Activated naive CD8-positive, alpha-beta T cell treated with anti-CD3 and anti-CD28 coated beads for 36 hours (primary cell): ENCODE measurements at regions not wholly inside any gene's neighbourhood (a gene's known extent, or its start where the extent isn't known, plus 50 kb on each side); places are given as distances from the start of the nearest gene placed in this dataset.

Source experiments
- DNase-seq: peaks from one replicate; pipeline ENCODE4 v3.0.0; 2021
- H3K27ac Mint-ChIP-seq: one replicate; pipeline ENCODE4 v1.8.0; 2022; ENCODE audit warnings: mild to moderate bottlenecking, moderate library complexity, mixed read lengths
- H3K27me3 Mint-ChIP-seq: one replicate; pipeline ENCODE4 v1.8.0; 2022; ENCODE audit warnings: mild to moderate bottlenecking, mixed read lengths
- H3K36me3 Mint-ChIP-seq: one replicate; pipeline ENCODE4 v1.8.0; 2021; ENCODE audit warnings: mild to moderate bottlenecking, mixed read lengths
- H3K4me1 Mint-ChIP-seq: one replicate; pipeline ENCODE4 v1.8.0; 2021; ENCODE audit warnings: mixed read lengths
- H3K4me3 Mint-ChIP-seq: one replicate; pipeline ENCODE4 v1.8.0; 2022; ENCODE audit warnings: mild to moderate bottlenecking, moderate library complexity, mixed read lengths
- H3K9me3 Mint-ChIP-seq: one replicate; pipeline ENCODE4 v1.8.0; 2022; ENCODE audit warnings: mixed read lengths

DNA sequence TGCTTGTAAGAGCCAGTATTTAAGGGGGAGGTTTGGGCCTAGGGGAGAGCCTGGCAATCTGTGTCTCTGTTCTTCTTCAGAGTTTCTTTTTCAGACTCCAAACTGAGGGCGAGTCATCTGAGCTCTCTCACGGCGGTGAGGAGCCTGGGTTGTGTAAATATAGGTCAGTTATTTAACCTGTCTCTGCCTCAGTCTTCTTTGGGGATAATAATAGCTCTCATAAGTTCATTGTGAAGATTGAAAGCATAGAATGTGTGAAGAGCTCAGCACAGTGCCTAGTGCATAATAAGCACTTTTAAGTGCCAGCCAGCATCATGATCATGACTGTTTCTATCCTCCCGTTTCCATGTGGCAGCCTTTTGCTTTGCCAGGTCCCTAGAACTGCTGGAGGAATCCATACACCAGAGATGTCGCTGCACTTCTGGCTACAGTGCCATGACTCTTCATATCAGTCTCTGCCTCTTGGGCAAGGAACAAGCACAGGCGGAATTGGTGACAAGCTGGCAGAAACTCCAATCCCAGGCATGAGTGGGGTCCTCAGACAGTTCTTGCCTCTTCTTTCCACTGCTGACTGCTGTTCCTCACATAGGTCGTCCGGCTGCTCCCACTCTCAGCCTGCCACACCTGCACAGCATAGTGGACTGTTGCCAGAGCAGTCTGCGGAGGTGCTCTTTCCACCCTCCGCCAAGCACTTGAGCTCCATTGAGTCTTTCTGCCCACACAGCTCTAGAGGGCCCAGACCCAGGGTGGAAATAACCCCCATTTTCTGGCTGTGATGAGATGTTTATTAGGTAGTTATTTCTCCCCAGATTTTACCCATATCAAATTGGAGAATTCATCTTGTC lies 103.7 kb upstream of the MAML3 start:
- no peak overlapping the region for H3K27ac Mint-ChIP-seq
- no peaks in the 10 kb centered on the region for H3K36me3 Mint-ChIP-seq
- H3K4me1 Mint-ChIP-seq: peaks cover 12% of the 10 kb centered on the region
- DNase-seq: no peak
- peaks cover 10% of the 10 kb centered on the region for H3K27me3 Mint-ChIP-seq
- H3K9me3 Mint-ChIP-seq: no peaks in the 10 kb centered on the region
- no peak overlapping the region for H3K4me3 Mint-ChIP-seq

DNA sequence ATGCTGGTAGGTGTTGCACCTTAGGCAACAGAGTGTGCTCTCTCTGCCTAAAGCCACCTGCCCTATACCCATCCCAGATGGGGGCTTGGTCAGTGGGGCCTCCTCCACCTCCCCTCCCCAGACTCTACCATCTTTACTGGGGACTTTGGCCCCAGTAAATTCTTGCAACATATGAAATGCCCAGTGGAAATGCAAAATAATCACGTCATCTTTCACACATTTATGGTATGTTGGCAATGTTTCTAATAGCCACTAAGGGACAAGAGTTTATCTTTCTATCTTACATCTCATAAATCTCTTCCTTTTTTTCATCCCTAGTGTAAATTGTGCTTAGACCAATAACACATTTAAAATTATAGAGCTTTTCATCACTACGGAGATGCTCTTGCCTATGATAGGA lies 103.0 kb upstream of the MAML3 start:
- Mint-ChIP-seq H3K4me3 (no peak overlapping the region), H3K4me1 (peaks cover 17% of the 10 kb centered on the region), H3K9me3 (no peaks in the 10 kb centered on the region), H3K27ac (no peak overlapping the region), H3K27me3 (peaks cover 13% of the 10 kb centered on the region), H3K36me3 (no peaks in the 10 kb centered on the region)
- DNase-seq: no peak

DNA sequence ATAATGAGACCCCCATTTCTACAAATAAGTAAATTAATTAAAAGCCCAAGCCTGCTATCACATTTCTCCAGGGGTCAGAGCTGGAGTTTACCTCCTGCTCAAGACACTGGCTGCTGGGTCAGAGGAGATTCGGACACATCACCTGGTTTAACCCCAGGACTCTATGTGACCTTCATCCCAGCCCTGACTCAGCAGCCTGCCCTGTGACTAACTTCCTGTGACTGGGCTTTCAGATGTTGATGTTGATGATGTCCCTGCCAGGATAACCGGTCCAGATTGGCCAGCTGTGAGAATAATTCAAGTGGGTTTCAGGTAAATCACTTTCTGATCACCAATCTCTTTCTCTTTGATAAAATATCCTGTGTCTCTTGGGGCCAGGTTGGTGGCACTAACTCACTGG lies 102.4 kb upstream of the MAML3 start:
- peaks cover 18% of the 10 kb centered on the region for H3K4me1 Mint-ChIP-seq
- peaks cover 13% of the 10 kb centered on the region for H3K27me3 Mint-ChIP-seq
- no peak for DNase-seq
- H3K9me3 Mint-ChIP-seq: no peaks in the 10 kb centered on the region
- H3K27ac Mint-ChIP-seq: no peak overlapping the region
- no peak overlapping the region for H3K4me3 Mint-ChIP-seq
- H3K36me3 Mint-ChIP-seq: no peaks in the 10 kb centered on the region

DNA sequence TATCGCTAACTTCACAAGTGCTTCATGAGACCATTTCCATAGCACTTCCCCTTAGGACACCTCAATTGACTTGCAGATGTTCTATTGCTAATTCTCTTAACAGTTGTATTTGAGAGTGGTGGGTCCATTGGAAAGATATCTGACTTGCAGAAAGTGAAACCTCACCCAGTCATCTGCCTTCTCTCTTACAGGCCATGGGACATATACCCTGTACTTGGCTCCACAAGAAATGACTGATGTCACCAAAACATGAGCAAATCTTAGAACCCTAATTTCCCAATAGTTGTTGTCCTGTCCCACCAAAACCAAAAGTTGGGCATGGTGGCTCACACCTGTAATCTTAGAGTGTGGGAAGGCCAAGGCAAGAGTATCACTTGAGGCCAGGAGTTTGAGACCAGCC lies 101.9 kb upstream of the MAML3 start:
- no peak for DNase-seq
- Mint-ChIP-seq H3K4me1 (peaks cover 18% of the 10 kb centered on the region), H3K27me3 (peaks cover 13% of the 10 kb centered on the region), H3K4me3 (no peak overlapping the region), H3K9me3 (no peaks in the 10 kb centered on the region), H3K27ac (no peak overlapping the region), H3K36me3 (no peaks in the 10 kb centered on the region)

DNA sequence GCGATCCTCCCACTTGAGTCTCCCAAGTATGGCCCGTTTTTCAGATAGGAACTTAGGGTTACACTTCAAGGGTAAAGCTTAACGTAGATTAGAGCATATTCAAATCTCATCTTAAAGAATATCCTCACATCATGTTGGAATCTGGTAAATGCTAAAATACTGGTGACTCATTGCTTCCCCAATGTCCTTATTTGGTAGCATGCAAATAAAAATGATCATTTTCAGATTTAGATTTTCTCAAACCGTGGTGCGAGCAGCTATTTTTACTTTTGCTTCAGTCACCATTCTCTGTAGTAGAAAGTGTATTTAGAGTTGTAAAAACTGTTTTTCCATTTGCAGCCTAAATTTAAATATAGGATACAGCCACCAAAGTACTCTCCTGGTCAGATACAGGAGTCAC lies 101.5 kb upstream of the MAML3 start:
- Mint-ChIP-seq H3K9me3 (no peaks in the 10 kb centered on the region), H3K4me3 (no peak overlapping the region), H3K36me3 (no peaks in the 10 kb centered on the region), H3K27me3 (peaks cover 13% of the 10 kb centered on the region), H3K27ac (no peak overlapping the region), H3K4me1 (peaks cover 18% of the 10 kb centered on the region)
- no peak for DNase-seq

DNA sequence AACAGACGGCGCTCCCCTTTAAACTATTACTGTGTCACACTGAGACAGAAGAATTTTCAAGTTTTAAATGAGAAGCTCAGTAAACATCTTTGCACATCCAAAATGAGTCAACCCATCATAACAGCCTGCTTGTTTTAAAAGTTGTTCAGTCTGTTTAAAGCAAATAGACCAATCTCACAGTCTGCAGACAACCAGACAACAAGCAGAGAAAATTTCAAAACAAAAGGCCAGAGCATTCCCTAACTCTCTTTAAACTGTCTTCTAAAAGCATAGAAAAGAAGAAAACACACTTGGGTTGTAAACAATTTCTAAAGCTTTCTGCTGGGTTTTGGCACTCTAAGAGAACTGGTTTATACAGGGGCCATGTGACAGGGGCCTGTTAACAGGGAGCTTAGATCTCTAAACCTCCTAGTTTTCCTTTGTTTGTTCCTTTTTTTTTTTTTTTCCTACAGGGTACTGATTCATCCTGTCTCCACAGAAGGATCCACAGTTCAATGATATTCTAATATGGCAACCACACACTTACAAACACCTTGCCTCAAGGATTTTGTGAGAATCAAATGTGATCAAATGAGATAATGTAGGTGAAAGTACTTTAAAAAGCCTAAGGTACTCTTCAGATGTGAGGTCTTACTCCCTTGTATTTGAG lies 100.8 kb upstream of the MAML3 start:
- no peaks in the 10 kb centered on the region for H3K36me3 Mint-ChIP-seq
- H3K27ac Mint-ChIP-seq: no peak overlapping the region
- H3K9me3 Mint-ChIP-seq: no peaks in the 10 kb centered on the region
- H3K4me3 Mint-ChIP-seq: no peak overlapping the region
- H3K27me3 Mint-ChIP-seq: peaks cover 13% of the 10 kb centered on the region
- no peak for DNase-seq
- peaks cover 18% of the 10 kb centered on the region for H3K4me1 Mint-ChIP-seq

DNA sequence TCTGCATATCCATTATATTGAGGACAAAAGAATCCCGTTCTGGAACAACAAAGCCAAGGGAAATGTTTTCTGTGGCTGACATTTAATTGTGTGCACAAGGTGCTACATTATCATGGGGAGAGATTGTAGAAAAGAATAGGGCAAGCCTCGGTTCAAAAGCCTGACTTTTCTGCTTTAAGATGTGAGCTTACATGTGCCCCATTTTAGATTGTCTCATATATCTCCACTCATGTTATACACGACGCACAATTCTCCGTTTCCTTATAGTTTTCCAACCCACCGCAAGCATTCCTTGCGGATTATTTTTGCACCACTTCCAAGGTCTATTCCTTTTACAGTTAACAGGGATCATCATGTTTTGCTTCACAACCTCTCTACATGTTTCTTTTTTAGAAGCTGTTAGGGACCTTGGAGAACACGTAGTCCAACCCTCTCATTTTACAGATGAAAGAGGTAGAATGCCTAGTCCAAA lies 99.6 kb upstream of the MAML3 start:
- Mint-ChIP-seq H3K4me1 (peaks cover 20% of the 10 kb centered on the region), H3K36me3 (no peaks in the 10 kb centered on the region), H3K4me3 (peak overlapping the region; percentile 47), H3K27me3 (peaks cover 13% of the 10 kb centered on the region), H3K9me3 (no peaks in the 10 kb centered on the region), H3K27ac (no peak overlapping the region)
- no peak for DNase-seq

DNA sequence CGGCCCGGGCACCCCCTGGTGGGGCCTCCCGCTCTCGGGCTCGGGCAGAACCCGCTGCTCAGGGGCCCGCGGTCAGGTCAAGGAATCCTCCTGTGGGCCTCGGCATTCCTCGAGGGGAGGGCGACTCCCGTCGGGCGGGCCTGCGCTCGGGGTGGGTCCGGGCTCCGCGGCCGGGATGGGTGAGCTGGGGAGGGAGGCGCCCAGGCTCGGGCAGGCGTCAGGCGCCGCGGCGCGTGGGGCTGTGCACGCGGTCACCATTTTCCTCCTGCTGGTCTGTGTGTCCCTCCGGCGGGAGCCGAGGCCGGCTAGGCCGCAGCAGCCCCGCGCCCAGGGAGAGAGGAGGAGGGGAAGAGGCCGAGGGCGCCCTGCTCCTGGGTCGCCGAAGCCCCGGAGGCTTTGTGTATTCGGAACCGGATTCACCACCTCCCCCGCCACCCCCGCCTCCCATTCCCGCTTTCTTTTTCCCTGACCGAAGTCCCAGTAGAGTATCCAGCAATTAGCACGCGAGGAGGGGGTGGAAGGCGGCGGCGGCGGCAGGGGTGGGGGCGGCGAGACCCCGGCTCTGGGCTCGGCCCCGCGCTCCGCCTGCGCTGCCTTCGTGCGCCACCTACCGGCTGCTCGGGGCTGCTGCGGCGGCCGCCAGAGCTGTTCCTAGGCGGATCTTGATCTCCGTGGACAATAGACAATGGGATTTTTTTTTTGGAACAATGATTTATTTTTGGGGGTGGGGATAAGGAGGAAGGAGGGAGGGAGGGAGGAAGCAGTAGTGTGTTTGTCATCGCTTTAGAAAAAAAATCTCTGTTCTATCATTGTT lies 99.0 kb upstream of the MAML3 start:
- peaks cover 13% of the 10 kb centered on the region for H3K27me3 Mint-ChIP-seq
- peak overlapping the region; percentile 47 for H3K4me3 Mint-ChIP-seq
- H3K27ac Mint-ChIP-seq: no peak overlapping the region
- no peaks in the 10 kb centered on the region for H3K9me3 Mint-ChIP-seq
- peaks cover 20% of the 10 kb centered on the region for H3K4me1 Mint-ChIP-seq
- peak; percentile 66 for DNase-seq
- H3K36me3 Mint-ChIP-seq: no peaks in the 10 kb centered on the region

DNA sequence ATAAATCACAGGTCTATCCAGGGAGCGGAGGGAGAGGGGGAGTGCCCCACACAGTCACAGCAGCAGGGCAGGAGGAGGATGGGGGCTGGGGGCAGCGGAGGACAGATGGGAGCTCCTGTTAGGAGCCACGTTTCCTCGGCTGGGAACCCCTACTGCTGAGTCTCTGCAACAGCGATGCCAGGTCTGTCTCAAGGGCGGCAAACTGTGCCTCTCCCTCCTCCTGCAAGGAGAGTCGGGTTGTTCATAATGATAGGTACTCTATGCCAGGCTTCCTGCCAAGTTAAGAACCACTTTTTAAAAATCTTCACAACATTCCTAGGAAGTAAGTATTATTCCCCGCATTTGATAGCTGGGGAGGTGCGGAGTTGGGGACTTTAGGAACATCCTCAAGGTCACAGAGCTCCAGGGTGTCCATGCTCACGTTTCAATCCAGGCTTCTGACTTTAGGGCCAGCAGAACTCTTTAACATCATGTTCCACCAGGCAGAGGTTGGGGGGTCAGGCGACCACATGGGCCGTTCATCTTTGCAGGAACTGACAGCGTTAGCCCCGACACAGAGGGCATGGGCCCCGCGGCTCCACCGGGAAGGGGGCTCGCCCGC lies 98.3 kb upstream of the MAML3 start:
- Mint-ChIP-seq H3K27ac (peak overlapping the region; percentile 39), H3K4me1 (peaks cover 20% of the 10 kb centered on the region), H3K27me3 (peaks cover 13% of the 10 kb centered on the region), H3K4me3 (peak overlapping the region; percentile 16), H3K9me3 (no peaks in the 10 kb centered on the region), H3K36me3 (no peaks in the 10 kb centered on the region)
- no peak for DNase-seq

DNA sequence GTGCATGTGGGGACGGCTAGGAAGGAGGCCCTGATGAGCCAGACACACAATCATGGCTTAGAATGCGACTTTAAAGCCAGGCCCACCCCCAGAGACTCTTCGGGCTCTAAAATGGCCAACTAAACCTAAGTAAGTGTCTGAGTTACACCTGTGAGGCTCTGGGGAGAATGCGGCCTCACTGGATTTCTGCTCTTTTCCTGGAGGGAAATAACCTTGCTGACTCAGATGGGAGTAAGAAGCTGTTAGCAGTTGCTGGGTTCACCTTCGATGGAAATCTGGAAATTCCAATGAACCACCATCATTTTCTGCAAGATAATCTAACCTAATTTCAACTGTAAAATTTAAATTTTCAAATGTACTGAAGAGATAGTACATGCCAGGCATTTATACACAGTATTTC lies 97.6 kb upstream of the MAML3 start:
- Mint-ChIP-seq H3K4me3 (no peak overlapping the region), H3K36me3 (no peaks in the 10 kb centered on the region), H3K9me3 (no peaks in the 10 kb centered on the region), H3K4me1 (peaks cover 20% of the 10 kb centered on the region), H3K27ac (no peak overlapping the region), H3K27me3 (peaks cover 13% of the 10 kb centered on the region)
- DNase-seq: no peak

DNA sequence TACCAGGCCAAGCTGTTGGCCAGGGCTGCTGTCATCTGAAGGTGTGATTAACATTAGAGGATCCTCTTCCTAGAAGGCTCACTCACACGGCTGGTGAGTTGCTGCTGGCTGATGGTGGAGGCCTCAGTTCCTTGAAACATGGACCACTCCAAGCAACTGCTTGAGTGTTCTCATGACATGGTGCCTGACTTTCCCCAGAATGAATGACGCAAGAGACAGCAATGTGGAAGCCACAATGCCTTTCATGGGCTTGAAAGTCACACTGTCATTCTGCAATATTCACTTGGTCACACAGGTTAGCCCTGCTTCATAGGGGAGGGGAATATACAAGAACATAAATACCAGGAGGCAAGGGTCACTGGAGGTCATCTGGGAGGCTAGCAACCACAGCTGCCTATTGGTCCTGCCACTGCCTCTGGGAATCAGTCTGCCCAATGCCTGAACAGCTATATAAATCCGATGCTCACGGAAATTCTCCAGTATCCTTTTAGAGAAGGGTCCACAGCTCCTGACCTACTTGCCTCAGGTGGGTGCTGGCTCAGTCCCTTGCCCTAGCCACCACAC lies 97.1 kb upstream of the MAML3 start:
- no peak for DNase-seq
- peaks cover 18% of the 10 kb centered on the region for H3K4me1 Mint-ChIP-seq
- no peak overlapping the region for H3K27ac Mint-ChIP-seq
- H3K36me3 Mint-ChIP-seq: no peaks in the 10 kb centered on the region
- peaks cover 13% of the 10 kb centered on the region for H3K27me3 Mint-ChIP-seq
- H3K9me3 Mint-ChIP-seq: no peaks in the 10 kb centered on the region
- no peak overlapping the region for H3K4me3 Mint-ChIP-seq

DNA sequence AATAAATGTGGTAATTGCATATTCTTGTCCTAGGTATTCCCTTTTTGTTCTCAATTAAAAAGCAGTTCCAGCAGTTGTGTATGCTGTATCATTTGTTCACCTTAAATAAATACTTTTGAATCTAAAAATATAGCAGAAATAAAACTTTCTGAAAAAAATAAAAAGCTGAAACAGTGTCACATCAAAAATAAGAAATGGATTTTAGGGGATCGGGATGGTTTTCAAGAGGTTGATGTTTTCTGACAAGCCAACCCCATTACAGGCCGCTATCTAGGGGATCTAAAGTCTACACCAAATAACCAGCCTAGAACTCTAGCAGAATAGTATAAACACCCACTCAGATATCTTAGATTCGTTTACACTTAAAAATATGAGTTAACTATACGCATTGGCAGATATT lies 95.4 kb upstream of the MAML3 start:
- Mint-ChIP-seq H3K27me3 (peaks cover 5% of the 10 kb centered on the region), H3K9me3 (no peaks in the 10 kb centered on the region), H3K27ac (no peak overlapping the region), H3K4me3 (no peak overlapping the region), H3K36me3 (no peaks in the 10 kb centered on the region), H3K4me1 (peaks cover 12% of the 10 kb centered on the region)
- DNase-seq: no peak

DNA sequence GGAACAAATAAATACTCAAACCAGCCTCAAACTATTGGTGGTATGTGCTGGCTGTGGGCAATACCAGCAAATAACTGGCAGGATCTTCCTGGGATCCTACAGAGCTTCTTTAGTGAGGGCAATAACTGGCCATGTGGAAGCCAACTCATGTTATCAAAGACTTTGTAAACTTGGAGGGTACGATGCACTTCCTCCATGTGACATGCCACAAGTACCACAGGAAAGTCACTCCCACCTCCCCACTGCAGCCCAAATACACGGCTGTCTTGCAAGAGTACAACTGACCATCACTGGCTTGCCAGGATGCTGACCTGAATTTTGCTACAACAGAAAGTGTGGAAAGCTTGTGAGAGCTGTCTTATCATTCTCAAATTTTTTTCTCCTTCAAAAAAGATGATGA lies 93.3 kb upstream of the MAML3 start:
- DNase-seq: no peak
- H3K27ac Mint-ChIP-seq: no peak overlapping the region
- H3K4me3 Mint-ChIP-seq: no peak overlapping the region
- H3K36me3 Mint-ChIP-seq: no peaks in the 10 kb centered on the region
- peaks cover 25% of the 10 kb centered on the region for H3K4me1 Mint-ChIP-seq
- peaks cover 1% of the 10 kb centered on the region for H3K27me3 Mint-ChIP-seq
- no peaks in the 10 kb centered on the region for H3K9me3 Mint-ChIP-seq

DNA sequence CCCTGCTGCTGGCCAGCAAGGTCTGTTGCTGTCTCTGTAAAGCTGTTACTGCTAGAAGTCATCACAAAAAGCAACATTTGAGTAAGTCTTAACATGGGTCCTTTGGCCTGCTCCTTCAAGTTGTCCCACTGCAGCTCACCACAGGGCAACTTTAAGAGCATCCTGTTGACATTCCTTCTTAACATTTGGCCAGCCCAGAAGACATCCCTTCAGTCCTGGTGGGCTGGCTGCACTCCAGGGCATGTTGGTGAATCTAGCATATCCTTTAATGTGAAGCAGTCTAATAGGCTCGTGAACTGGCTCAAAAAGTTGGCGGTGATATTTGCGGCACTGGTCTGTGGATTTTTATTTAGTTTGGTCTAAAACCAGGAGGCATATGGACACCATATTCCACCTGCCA lies 92.2 kb upstream of the MAML3 start:
- Mint-ChIP-seq H3K36me3 (no peaks in the 10 kb centered on the region), H3K27me3 (no peaks in the 10 kb centered on the region), H3K4me3 (no peak overlapping the region), H3K9me3 (no peaks in the 10 kb centered on the region), H3K27ac (no peak overlapping the region), H3K4me1 (peaks cover 24% of the 10 kb centered on the region)
- no peak for DNase-seq

DNA sequence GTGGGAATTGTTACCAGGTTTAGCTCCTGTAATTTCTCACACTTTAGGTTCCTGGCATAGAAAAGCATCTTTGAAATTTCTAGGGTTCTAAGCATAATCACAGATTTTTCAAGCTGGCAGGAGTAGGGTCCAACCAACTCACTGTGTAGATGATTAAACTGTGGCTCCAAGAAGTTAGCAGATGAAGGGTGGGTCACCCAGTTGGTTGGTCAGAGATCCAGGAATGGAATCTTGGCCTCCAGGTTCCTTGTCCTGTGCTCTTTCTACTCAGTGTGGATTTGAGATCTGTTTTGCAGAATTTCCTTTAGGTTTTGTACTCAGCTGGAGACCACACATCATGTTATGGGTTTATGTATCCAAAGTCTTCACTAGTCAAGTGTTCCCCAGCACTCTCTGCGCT lies 90.3 kb upstream of the MAML3 start:
- Mint-ChIP-seq H3K27ac (no peak overlapping the region), H3K9me3 (no peaks in the 10 kb centered on the region), H3K27me3 (no peaks in the 10 kb centered on the region), H3K36me3 (no peaks in the 10 kb centered on the region), H3K4me1 (peaks cover 22% of the 10 kb centered on the region), H3K4me3 (no peak overlapping the region)
- no peak for DNase-seq
